Upper lobe of left lung (tissue), 6 donors: ENCODE measurements at regions not wholly inside any gene's neighbourhood (a gene's known extent, or its start where the extent isn't known, plus 50 kb on each side); places are given as distances from the start of the nearest gene placed in this dataset.

Experiments used
- ATAC-seq, 2 donors: fragments of 200-7000 bp; cut with Tn5 transposase; one replicate each; pipeline ENCODE4 v1.9.1; 2022; ENCODE audit warnings: mild to moderate bottlenecking in 2 of 2, moderate library complexity in 2 of 2; ENCODE audit not compliant: low FRiP score in 2 of 2
- DNase-seq, 2 donors: peaks; one replicate each; pipeline ENCODE4 v3.0.0-alpha.2; 2019 to 2020
- H3K27ac ChIP-seq, 4 donors: fragments of 200-600 bp; sonication (generic); one replicate each; pipeline ENCODE4 v1.5.1; 2016 to 2019
- H3K27me3 ChIP-seq, 4 donors: fragments of 200-600 bp; sonication (generic); one replicate each; pipeline ENCODE4 v1.5.1; 2017 to 2019
- H3K36me3 ChIP-seq, 4 donors: fragments of 200-600 bp; sonication (generic); one replicate each; pipeline ENCODE4 v1.5.1; 2016 to 2019
- H3K4me1 ChIP-seq, 4 donors: fragments of 200-600 bp; sonication (generic); one replicate each; pipeline ENCODE4 v1.5.1; 2018 to 2019
- H3K4me3 ChIP-seq, 4 donors: fragments of 200-600 bp; sonication (generic); one replicate each; pipeline ENCODE4 v1.5.1; 2017 to 2019; ENCODE audit warnings: mild to moderate bottlenecking in 2 of 4, moderate library complexity in 1 of 4
- H3K9me3 ChIP-seq, 4 donors: fragments of 200-600 bp; sonication (generic); one replicate each; pipeline ENCODE4 v1.5.1; 2018 to 2019
- EP300 ChIP-seq, 4 donors: sonication (generic); formaldehyde crosslinking; IDR thresholded peaks; one replicate each; pipeline ENCODE4 v1.5.1; 2017; ENCODE audit warnings: antibody characterized with exemption in 4 of 4, control low read depth in 2 of 4
- POLR2A ChIP-seq, 4 donors: fragments of 450-650 bp; IDR thresholded peaks; one replicate each; pipeline ENCODE4 v1.5.1; 2016 to 2017; ENCODE audit warnings: antibody characterized with exemption in 4 of 4, mild to moderate bottlenecking in 2 of 4
- POLR2AphosphoS5 ChIP-seq, 2 donors: sonication (generic); formaldehyde crosslinking; IDR thresholded peaks; one replicate each; pipeline ENCODE4 v1.5.1; 2017; ENCODE audit warnings: antibody characterized with exemption in 2 of 2
- WGBS, 2 donors: methylation state at CpG; one replicate each; pipeline ENCODE4 v1.1.5; 2017 to 2018; 5-methylcytosine and 5-hydroxymethylcytosine counted together
- TF ChIP-seq, protein P1 (sequence below), 6 experiments: fragments of 450-650 bp in 4 of 6; fragments of 200-600 bp in 2 of 6; sonication (generic) in 2 of 6; IDR thresholded peaks; one replicate each; pipeline ENCODE4 v1.5.1; 2016 to 2019; ENCODE audit warnings: antibody characterized with exemption in 6 of 6
- donor health status: DM: no; HTN: no; CAD: no; lungs with moderate emphysema.
- donor health status: DM: no; HTN: yes; CAD: no; lungs with severe emphysema.

DNA sequence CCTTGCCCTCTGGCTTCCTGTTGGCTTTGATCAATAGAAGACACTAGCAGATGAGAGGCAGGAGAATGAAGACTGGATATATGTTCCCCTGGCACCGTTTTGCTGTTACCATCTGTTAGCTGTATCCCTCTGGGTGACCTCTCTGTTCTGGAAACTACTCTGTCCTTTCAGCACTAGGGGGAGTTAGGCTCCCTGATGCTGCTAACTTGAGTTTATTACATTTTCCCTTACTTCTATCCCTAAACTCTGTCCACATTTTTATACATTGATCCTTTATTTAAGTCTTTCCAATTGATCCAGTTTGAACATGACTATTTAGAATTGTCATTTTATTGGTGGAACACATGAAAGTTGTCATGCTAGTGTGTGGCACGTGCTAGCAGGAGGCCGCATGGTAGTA lies 1014.3 kb upstream of the CDH2 start:
- ATAC-seq (no peak), DNase-seq (no peak)
- 81 to 88% methylated on average over 3 of the region's 3 CpGs for WGBS, 2 donors
- H3K4me1 ChIP-seq = no peaks in the 10 kb centered on the region
- no peaks in the 10 kb centered on the region for H3K27me3 ChIP-seq
- no peaks in the 10 kb centered on the region for H3K36me3 ChIP-seq
- no peaks in the 10 kb centered on the region for H3K9me3 ChIP-seq
- no peak for TF ChIP-seq POLR2AphosphoS5 (IDR thresholded peaks at IDR 0.05)
- TF ChIP-seq, protein P1, sequence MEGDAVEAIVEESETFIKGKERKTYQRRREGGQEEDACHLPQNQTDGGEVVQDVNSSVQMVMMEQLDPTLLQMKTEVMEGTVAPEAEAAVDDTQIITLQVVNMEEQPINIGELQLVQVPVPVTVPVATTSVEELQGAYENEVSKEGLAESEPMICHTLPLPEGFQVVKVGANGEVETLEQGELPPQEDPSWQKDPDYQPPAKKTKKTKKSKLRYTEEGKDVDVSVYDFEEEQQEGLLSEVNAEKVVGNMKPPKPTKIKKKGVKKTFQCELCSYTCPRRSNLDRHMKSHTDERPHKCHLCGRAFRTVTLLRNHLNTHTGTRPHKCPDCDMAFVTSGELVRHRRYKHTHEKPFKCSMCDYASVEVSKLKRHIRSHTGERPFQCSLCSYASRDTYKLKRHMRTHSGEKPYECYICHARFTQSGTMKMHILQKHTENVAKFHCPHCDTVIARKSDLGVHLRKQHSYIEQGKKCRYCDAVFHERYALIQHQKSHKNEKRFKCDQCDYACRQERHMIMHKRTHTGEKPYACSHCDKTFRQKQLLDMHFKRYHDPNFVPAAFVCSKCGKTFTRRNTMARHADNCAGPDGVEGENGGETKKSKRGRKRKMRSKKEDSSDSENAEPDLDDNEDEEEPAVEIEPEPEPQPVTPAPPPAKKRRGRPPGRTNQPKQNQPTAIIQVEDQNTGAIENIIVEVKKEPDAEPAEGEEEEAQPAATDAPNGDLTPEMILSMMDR (IDR thresholded peaks at IDR 0.05) = no peak
- TF ChIP-seq EP300 (IDR thresholded peaks at IDR 0.05) = no peak
- no peak for TF ChIP-seq POLR2A (IDR thresholded peaks at IDR 0.05)
- no peak overlapping the region for H3K4me3 ChIP-seq
- no peak overlapping the region for H3K27ac ChIP-seq

DNA sequence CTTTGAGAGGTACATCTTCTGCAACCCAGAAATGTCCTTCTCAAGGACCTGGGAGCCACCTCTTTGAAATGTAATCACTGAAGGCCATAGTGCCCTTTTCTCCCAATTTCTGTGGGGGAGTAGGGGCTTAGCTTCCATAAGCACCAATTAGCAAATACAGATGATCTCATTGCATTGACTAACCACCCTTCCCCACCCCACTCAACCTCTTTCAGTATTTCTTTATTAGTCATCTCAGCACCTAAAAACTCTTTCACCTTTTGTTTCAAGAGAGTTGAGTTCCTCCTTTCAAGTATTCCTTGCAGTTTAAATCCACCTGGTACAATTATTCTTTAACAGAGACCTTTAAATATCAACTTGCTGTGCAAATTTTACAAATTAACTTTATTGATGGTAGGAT lies 1011.8 kb upstream of the CDH2 start:
- Histone ChIP-seq H3K4me1 (no peaks in the 10 kb centered on the region), H3K9me3 (no peaks in the 10 kb centered on the region), H3K27me3 (no peaks in the 10 kb centered on the region), H3K36me3 (no peaks in the 10 kb centered on the region), H3K27ac (no peak overlapping the region), H3K4me3 (no peak overlapping the region)
- ATAC-seq (no peak), DNase-seq (no peak)
- no peak for TF ChIP-seq POLR2A (IDR thresholded peaks at IDR 0.05)
- TF ChIP-seq POLR2AphosphoS5 (IDR thresholded peaks at IDR 0.05) = no peak
- TF ChIP-seq, protein P1 (IDR thresholded peaks at IDR 0.05) = no peak
- no peak for TF ChIP-seq EP300 (IDR thresholded peaks at IDR 0.05)

DNA sequence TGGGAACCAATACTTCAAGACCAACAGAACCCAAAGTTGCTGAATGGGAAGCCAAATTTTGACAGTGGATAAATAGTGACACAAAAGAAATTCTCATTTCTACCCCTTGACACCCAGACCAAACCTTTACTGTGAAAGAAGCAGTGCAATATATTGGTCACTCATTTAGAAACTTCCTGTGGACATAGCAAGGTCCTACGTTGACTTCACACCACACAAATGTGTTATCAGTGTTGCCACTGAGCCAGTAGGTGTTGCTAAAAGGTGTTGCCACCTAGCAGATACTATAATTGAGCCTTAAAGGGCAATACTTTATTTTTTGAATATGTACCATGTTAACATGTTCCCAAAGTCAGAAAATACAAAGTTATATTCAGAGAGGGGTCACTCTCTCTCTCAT lies 1008.9 kb upstream of the CDH2 start:
- TF ChIP-seq, protein P1 (IDR thresholded peaks at IDR 0.05) = no peak
- H3K27me3 ChIP-seq = no peaks in the 10 kb centered on the region
- no peaks in the 10 kb centered on the region for H3K4me1 ChIP-seq
- no peaks in the 10 kb centered on the region for H3K36me3 ChIP-seq
- H3K4me3 ChIP-seq = no peak overlapping the region
- WGBS, 2 donors = 63 to 67% methylated on average over 1 of the region's 1 CpG
- no peak overlapping the region for H3K27ac ChIP-seq
- DNase-seq (no peak), ATAC-seq (no peak)
- no peaks in the 10 kb centered on the region for H3K9me3 ChIP-seq

DNA sequence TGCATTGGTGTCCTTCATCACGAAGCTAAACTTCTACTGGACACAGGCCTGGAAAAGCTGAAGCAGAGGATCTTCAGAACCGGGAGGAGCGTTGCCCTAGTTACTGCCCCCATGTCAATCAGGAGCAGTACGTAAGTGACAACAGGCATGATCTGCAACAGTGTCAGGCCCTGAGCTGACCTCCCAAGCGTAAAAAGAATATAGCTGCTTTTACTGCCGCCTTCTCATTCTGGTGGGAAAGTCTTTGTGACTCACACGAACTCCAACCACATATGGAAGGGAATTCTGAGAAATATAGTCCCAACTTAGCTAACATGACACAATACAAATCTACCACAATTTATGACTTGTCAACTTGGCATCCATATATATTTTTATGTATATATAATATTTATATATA lies 1007.7 kb upstream of the CDH2 start:
- WGBS, 2 donors = 74 to 87% methylated on average over 7 of the region's 7 CpGs
- Histone ChIP-seq H3K27ac (no peak overlapping the region), H3K4me3 (no peak overlapping the region), H3K4me1 (no peaks in the 10 kb centered on the region), H3K36me3 (no peaks in the 10 kb centered on the region), H3K27me3 (no peaks in the 10 kb centered on the region), H3K9me3 (no peaks in the 10 kb centered on the region)
- no peak for TF ChIP-seq POLR2A (IDR thresholded peaks at IDR 0.05)
- TF ChIP-seq EP300 (IDR thresholded peaks at IDR 0.05) = no peak
- TF ChIP-seq POLR2AphosphoS5 (IDR thresholded peaks at IDR 0.05) = no peak
- TF ChIP-seq, protein P1 (IDR thresholded peaks at IDR 0.05) = no peak
- DNase-seq (no peak), ATAC-seq (no peak)

DNA sequence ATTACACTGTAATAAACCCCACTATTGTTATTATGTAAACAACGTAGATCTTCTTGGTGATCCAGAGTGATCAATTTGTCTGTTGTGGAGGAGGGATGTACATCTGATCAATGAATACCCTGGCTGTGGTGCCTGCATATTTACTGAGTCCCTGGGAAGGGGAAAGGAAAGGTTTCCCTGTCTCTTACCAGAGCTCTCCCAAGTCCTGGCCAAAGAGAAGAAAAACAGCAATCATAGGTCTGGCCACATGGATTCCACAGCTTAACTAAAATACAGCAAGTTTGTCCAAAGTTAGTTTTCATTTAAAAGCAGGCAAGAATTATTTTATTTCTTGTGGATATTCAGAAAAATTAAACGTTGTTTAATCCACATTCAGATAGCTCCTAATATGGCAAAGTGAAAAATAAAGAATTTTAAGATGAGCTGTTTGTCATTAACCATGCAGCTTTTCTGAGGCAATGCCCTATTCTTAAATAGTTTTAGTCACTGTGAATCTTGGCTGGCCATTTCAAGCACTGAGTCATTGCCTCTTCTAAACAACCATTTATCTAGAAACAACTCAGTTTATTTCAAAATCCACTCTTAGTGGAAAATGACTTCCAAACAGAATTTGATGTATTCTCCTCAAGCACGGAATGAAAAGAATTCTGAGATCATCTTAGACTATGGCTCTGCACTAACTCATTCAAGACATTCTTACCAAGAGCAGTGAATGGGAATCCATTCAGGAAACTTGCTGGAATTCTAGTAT lies 1004.4 kb upstream of the CDH2 start:
- H3K27me3 ChIP-seq = no peaks in the 10 kb centered on the region
- H3K27ac ChIP-seq = peak overlapping the region in 1 of 4 donors; percentile 42
- peak; percentile 55 to 90 for ATAC-seq
- no peaks in the 10 kb centered on the region for H3K4me1 ChIP-seq
- H3K4me3 ChIP-seq = no peak overlapping the region
- TF ChIP-seq EP300 (IDR thresholded peaks at IDR 0.05) (no peak), POLR2AphosphoS5 (IDR thresholded peaks at IDR 0.05) (no peak)
- TF ChIP-seq, protein P1 (IDR thresholded peaks at IDR 0.05) = no peak
- WGBS, 2 donors = 42 to 52% methylated on average over 3 of the region's 3 CpGs
- no peak for DNase-seq
- H3K9me3 ChIP-seq = no peaks in the 10 kb centered on the region
- H3K36me3 ChIP-seq = no peaks in the 10 kb centered on the region
